NCI-H2107 treated with DMSO at 0.1 percent for 48 hours (cell line): ENCODE measurements at regions not wholly inside any gene's neighbourhood (a gene's known extent, or its start where the extent isn't known, plus 50 kb on each side); places are given as distances from the start of the nearest gene placed in this dataset.

Experiments
- DNase-seq: peaks from one replicate; lab custom pipeline; 2025; ENCODE audit not compliant: unreplicated experiment; lab: John Stamatoyannopoulos, UW

- no peak for DNase-seq
Observed at GRCh38 chr4:138894011-138894410, 121.6 kb upstream of the NOCT start.

DNA sequence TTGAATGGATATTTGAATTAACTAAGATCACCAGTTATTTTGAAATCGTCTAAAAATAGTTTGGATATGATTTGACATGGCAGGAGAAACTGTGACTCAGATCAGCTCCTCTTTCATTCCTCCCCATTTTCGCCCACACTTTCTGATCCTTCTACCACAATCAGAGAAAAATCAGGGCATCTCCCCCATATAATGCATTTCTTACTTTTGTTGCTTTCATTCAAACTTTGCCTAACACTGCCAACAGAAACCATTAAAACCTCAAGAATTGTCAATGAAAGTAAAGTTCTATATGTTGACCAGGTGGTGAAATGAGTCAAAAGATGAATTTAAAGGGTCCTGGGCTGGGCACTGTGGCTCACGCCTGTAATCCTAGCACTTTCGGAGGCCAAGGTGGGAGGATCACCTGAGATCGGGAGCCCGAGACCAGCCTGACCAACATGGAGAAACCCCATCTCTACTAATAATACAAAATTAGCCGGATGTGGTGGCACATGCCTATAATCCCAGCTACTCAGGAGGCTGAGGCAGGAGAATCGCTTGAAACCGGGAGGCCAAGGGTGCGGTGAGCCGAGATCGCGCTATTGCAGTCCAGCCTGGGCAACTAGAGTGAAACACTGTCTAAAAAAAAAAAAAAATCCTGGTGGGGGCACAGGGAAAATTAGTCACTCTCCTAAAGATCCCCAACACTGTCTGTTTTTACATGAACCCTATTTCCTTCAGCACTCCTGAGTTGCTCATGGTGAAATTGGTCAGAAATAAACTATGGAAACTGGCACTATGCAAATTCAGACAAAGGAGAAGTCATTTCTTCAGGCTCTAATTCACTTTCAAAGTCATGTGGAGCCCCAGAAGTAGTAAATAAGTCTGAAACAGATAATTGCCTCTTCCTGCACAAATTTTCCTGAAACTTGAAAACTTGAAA lies 122.8 kb upstream of the NOCT start:
- no peak for DNase-seq

DNA sequence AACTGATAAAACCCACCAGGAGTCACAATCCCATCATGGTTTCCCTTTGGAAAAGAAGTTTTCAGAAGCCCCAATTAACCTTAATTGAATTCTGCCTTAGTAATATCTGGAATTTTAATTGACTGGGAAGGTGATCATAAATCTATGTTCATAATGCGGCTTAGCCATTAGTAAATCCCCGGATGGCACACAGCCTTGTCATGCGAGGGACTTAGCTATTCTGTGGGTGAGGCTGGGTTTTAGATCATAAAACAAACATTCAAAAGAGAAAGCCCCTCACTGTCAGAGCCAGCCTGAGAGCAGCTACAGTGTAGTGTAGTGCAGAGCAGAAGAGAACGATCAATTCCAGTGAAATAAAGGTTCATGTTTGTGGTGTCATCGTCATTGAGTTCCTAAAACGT lies 124.0 kb upstream of the NOCT start:
- no peak for DNase-seq

GRCh38 chr4:138890891-138891570 lies 124.5 kb upstream of the NOCT start:
- DNase-seq, result peak; percentile 36

DNA sequence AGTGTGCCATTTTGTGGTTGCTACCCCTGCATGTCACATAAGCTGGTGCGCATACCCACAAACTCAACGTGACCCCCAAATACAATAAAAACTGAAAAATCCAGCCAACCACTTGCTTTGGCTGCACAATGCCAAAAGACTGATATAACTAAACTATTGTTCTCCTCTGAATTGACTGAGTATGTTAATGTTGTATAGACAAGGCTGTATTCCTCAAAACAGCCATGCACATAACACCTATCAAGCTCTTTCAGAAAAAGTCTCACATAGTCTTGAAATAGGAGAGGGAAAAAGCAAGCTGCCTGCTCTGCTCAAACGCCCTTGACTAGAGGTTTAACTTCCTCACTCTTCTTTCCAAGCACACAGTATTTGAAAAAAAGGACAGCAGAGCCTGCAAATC lies 126.4 kb upstream of the NOCT start:
- DNase-seq, result no peak

DNA sequence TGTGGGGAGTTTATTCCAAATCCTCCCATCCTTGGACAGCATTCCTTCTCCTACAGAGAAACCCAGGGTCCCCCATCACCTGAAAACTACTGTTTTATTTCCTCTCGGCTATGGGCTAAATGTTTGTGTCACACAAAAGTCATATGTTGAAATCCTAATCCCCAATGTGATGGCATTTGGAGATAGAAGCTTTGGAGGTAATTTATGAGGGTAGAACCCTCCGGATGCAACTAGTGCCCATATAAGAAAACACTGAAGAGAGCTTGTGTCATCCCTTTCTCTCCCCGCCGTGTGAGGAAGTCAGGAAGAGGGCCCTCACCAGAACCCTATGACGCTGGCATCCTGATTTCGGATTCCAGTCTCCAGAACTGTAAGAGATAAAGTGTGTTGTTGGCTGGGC lies 127.8 kb upstream of the NOCT start:
- DNase-seq, result no peak

GRCh38 chr4:138887341-138887740 lies 128.2 kb upstream of the NOCT start:
- DNase-seq, result no peak

DNA sequence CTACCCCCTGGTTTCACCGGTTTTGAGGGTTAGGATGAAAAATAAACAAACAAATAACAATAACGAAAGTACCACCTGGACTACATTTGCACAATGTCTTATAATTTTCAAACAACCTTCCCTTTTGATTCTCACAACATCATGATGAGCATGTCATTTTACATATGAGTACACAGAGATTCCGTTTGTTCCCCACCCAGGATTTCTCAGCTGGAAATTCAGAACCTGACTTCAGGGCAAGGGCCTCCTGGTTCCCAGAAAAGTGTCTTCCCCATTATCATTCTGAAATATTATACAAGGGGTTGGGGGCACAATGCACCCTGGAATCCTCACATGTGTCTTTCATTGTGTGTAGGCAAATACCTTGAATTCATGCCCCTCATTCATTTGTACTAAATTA lies 135.8 kb upstream of the NOCT start:
- no peak for DNase-seq

DNA sequence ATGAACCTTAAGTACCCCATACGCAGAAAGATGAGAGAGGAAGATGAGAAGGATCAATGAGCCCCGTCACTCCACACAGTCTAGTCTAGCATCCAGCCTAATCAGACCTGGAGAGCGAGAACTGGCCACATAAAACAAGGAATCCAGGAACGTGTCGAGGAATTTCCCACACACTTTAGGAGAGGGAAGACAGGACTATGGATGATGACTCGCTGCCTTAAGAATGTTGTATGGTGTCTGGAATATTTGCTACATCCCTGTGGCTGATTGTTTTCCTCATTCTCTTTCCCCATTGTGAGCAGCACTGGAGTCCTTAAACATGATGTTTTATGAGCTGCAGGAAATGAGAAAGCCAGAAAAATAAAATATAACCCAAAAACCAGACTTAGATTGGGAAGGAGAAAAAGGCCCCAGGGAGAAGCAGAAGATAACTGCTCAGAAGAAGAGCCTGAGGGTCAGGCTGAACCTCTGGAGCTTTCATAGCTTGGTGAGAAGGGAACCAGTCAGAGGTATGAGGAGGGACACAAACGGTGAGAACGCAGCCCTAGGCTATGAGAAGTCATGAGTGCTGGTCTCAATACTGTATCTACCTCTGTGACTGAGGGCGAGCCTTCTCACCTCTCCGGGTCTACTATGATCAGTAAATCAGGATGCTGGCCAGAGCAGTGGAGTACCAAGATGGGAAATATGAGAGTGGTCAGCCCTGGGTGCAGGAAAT lies 139.5 kb upstream of the NOCT start:
- no peak for DNase-seq

- no peak for DNase-seq
Observed at GRCh38 chr4:138871555-138871875, 144.1 kb upstream of the NOCT start.

- DNase-seq, result peak; percentile 50
Observed at GRCh38 chr4:138870737-138871554, 144.6 kb upstream of the NOCT start.

GRCh38 chr4:138869631-138870030 lies 145.9 kb upstream of the NOCT start:
- DNase-seq, result no peak

- DNase-seq, result no peak
Observed at GRCh38 chr4:138869165-138869564, 146.4 kb upstream of the NOCT start.

DNA sequence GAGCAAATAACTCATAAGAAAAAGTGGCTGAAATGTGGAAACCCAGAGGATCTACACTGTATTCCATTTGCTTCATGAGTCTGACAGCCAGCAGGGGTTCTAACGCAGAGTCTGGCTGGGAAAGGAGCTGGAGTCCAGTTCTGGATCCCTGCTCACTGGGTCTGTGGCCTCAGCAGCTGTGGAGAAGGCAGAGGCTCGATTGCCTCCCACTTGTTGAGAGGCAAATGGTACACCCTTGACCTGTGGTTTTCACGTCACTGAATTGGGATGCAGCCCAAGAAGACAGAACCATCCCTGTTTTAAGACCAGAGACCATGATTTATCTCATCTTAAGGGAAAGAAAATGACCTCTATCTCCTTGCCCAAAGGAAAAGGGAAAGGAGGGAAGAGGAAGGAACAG lies 147.0 kb upstream of the NOCT start:
- no peak for DNase-seq

DNA sequence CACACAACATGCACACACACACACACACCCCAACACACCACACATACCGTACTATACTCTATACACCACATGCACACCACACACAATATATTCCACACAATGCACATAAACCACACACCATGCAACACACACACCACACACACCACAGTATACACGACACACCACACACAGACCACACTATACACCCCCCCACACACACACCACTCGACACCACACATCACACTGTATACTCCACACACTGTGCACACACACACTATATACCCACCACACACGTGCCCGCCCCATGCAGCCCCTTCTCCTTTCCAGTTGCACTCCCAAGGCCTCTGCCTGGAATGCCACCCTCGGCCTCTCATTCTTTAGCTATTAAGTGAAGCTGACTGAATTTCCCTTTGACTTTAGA lies 148.2 kb upstream of the NOCT start:
- no peak for DNase-seq

DNA sequence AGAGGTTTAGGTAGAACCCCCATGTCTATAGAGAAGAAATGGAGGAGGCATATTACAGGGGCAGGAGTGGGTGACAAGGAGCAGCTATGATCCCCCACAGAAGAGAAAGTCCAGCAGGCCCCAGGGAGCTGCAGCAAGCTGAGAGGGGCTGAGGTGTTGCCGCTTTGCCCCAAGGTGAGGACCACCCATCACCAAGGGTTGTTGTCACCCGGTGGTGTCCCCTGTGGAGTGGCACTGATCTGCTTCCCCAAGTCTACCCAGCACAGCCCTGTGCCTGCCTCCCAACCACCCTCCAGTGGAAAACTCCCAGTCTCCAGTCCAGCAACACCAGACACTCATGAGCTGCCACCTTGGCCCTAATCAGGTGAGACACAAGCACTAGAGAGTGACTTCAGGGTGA lies 149.3 kb upstream of the NOCT start:
- no peak for DNase-seq

DNA sequence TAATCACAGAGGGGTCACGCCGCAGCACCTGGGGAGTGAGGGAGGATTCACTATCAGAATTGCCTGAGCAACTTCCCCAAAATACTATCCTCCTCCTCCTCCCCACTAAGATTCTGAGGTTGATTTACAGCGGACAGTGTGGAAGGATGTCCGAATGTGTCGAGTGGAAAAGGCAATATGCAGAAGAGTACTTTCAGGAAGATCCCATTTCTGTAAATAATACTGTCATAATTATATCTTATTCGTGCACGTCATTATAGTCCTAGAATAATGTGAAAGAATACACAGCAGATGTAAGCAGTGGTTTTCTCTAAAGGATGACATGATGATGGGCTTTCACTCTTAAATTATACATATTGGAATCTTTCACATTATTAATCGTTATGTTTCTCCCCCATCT lies 149.8 kb upstream of the NOCT start:
- DNase-seq, result no peak

GRCh38 chr4:138864961-138865720 lies 150.4 kb upstream of the NOCT start:
- DNase-seq, result no peak

DNA sequence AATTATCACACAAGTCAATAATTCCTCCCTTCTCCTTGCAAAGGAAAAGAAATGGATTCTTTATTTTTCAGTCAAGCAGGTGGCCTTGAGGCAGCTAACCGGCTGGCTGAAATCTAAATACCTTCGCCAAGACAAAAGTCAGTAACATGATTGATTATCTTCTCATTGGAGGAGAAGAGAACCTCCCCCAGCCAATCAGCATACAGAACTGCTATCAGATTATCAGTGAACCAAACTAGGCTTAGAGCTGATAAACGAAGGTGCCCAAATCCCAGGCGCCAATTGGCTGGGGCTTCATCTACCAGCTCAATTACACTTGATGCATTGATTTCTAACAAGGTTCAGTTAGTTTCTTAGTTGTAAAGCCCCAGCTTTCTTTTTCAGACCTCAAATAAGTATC lies 152.4 kb upstream of the NOCT start:
- DNase-seq, result no peak

GRCh38 chr4:138861135-138861534 lies 154.4 kb upstream of the NOCT start:
- no peak for DNase-seq
